ENCODE measurements at regions not wholly inside any gene's neighbourhood (a gene's known extent, or its start where the extent isn't known, plus 50 kb on each side); places are given as distances from the start of the nearest gene placed in this dataset.
"Not testable (repeated sequence)": the region's sequence is repeated elsewhere in the genome, so short reads cannot be mapped to it uniquely, and the experiment has no call there.

DNA sequence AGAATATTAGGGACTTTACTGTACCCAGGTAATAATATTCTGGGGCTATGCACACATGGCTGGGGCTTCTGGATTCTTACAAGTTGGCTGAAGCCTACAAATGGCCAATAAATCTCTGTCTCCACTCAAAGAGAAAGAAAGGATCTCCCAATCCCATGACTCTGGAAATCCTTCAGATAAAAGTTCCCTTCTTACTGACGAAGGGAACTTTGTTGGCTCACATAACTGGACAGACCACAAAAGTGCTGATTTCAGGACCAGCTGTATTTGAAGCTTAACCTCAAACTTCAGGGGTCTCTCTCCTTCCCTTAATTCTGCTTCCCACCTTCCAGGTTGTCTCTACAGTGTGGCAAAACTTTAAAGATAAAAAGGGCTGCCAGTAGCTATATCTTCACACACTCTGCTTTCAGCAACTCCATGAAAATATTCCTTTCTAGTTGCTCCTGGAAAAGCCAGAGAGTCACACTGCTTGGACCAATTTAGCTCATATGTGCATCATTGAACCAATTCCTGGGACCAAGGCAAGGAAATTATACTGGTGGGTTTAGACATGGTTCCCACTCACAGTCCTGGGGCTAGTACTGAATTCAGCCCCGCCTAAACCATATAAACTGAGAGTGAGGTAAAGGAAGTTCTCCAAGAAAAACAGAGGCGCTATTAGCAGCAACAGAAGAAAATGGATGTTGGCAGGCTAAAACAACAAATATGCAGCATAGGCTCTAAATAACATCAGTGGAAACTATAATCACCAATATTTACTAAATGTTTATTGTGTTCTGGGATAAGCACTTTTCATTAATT, 290.0 kb upstream of the GADL1 start:
- DNase-seq: peak; percentile 44

DNA sequence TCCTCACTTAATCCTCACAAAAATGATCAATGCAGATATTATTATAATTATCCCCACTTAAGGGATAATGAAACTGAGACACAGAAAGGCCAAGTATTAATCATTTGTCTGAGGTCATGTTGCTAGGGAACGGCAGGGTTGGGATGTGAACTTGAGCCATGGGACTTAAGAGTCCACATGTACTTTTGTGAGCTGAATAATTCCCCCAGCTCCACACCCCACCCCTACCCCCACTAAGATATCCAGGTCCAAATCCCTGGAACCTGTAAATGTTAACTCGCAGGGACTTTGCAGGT, 290.5 kb upstream of the GADL1 start:
- DNase-seq: peak; percentile 29

DNA sequence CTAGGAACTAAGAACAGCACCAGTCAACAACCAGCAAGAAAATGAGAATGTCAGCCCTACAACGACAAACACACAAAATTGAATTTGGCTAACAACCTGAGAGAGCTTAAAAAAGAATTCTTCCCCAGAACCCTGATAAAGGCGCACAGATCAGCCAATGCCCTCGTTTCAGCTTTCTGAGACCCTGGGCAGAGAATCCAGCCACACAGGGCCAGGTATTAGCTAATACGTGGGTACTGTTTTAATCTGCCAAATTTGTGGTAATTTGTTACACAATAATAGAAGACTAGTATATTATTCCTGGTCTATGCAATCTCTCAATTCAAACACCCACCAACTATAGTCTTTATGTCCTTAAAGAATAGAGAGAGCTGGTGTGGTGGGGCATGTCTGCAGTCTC, 291.6 kb upstream of the GADL1 start:
- no peak for DNase-seq

DNA sequence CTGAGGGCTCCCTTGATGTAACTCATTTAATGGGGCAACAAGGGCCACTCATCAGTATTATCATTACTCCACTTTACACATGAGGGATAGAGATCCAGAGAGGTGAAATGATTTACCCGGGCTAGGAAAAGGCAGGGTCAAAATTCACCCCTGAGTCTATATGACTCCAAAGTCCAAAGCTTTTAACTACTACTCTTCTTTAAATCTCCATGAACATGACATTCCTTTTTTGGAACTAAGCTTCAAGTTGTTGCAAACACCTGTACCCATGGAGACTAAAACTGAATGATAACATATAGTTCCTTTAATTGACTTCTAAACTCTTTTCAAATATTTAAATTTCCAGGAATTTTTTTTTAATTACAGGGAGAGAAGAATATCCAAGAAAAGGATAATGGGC, 292.9 kb upstream of the GADL1 start:
- no peak for DNase-seq

DNA sequence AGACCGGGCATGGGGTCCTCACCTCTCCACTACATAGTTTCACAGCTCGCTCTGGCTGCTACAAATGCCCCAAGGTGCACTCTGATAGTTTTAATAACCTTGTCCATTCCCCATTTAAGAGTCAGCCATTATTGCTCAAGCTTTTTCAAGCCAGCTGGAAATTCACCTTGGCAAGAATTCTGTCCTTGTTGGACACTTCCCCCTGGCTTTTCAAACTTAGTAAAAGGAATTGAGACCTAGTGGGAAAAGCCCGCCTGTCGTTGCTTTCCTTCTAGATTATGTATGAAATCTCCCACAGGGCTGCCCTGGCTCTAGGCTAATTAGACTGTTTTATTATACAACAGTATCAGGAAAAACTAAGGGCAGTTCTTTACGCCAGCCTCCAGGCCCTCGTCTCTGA, 293.7 kb upstream of the GADL1 start:
- DNase-seq: peak; percentile 82

DNA sequence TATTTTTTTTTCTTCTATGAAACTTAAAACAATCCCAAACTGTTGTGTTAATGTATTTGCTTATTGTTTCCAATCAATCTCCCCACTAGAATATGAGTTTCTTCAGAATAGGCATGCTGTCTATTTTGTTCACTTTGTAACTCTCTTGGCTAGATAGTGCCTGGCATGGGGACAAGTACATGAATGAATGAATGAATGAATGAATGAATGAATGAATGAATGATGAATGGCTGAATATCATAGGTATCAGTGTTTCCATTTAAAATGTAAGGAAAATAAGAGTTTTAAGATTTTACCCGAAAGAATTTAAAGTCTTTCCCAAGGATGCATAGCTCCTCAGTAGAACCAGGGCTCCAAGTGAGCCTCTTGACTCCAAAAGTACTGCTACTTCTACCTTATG, 294.9 kb upstream of the GADL1 start:
- no peak for DNase-seq

DNA sequence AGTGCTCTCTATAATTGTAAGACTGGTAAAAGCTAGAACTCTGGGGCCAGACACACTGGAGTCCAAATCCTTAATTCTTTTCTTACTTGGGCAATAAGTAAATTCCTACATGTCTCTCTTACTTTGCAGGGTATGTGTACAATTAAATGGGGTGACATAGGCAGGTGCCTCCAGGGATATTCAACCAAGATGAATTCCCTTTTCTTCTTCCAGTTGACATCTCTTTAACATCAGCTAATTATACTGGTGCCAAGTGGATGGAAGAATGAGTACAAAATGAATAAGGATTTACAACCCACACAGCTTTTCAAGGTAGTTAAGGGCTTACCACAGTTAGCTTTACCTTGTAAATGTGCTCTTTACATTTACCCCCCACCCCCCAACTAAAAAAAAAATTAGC, 295.5 kb upstream of the GADL1 start:
- no peak for DNase-seq

DNA sequence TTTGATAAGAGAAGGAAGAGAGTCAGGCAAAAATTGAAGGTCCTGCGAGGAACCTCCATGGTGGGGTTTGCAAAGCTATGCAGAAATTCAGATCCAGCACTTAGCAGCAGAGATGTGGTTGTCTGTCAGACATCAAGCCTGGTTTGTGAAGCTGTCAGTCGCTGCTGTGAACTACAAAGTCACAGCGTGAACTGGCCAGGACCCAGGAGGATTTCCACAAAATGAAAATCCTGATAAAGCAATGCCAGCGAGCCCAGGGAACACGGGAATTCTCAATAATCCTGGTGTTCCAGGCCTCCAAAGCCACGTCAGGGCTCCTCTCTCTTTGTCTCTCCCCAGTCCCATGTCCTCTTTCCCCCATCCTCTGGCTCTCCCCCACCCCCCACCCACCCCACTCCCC, 296.9 kb upstream of the GADL1 start:
- no peak for DNase-seq

DNA sequence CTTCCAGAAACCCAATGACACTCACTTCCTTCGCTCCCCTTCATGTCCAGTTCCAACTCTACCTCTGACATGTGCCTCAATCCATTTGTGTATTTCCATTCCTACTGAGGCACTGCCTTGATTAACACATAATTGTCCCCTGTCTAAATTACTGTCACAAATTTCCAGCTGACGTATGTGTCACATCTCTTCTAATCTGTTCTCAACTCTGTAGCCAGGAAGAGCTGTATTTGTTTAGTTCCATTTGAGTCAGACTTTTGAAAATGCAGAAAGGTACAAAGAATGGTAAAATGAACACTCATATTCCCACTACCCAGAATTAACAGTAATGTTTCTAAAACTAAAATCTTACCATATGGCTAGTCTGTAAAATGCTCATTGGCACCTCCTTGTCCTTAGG, 299.0 kb upstream of the GADL1 start:
- no peak for DNase-seq

DNA sequence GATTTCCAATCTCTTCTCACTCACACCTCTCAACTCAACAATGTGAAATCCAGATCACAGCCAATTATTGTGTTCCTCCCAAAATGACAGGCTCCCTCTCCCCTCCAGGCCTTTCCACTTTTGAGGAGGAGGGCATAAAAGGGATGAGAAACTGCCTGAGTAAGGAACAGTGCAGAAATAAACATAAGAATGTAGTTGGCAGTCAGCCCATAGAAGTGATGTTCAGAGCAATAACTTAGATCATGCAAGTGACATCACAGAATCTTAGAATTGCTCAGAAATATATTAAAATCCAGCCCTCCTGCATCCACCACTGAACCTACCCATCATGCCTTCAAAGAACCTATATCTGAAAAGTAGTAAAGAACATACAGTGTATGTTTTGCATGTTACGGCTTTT, 299.4 kb upstream of the GADL1 start:
- DNase-seq: no peak

DNA sequence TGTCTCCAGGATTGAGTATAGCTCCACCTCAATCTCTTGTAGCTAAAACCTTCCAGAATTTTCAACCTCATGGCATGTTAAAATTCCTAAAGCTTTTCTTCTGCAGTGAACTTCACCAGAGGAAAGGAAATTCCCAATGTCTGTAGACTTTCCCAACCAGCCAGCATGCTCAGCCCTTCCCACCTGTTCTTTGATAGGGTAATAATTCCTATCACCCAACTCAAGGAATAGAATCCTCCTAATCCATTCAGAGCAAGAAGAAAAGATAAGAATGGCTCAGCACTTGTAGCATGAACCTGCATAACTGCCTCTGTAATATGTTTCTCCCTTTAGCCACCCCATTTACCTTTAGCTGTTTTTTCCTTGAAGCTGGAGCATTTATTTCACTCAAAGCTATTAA, 301.8 kb upstream of the GADL1 start:
- DNase-seq: no peak

DNA sequence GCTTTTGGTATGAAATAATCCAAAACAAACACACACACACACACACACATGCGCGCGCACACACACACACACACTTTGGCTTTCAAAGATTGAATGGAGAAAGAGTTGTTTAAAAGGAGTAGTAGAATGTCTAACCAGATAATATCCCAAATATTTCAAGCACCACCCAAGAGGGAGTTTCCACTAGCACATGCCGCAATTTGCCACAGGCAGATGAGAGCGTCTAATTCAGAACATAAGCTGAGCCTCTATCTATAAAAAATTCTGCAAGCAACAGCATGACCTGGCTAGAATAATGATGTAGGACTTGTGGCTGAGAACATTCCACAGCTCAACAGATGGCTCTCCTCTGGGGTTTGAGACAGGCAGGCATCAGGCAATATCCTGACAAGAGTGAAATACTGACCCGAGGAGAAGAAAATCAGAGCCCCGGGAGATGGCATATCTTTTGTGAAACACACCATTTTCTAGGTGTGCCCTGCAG, 302.5 kb upstream of the GADL1 start:
- peak; percentile 57 for DNase-seq

DNA sequence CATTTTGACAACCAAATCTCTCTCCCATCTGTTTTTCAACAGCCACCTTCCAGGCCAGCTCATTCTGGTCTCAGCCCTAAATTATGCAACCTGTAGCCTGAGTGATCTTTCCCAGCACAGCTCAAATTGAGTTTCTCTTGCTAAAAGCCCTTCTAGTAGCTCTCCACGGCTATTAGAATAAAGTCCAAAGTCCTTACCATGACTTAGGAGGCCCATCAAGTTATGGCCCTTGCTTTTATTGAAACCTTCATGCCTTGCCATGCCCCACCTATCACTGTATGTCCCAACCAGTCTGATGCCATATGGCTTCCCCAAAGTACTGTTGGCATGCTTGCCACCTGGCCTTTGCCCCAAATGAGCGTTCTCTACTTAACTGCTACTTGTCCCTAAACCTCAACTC, 303.5 kb upstream of the GADL1 start:
- DNase-seq: no peak

DNA sequence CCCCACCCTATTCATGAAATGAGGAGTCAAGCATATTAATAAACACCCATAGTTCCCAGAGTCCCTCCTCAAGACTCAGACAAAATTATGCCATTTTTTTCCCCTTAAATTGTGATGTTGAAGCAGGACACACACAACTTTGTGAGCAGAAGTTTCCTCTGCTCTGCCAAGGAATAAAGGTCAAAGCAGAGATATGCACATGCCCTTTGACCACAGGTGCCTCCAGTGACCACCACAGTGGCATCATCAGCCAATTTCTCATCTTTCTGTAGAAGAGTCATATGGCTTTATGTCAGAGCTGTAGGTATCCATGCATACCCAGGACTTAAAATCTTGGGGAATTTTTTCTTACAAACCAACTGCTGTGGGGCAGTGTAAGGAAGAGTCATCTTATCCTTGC, 304.4 kb upstream of the GADL1 start:
- DNase-seq: no peak

DNA sequence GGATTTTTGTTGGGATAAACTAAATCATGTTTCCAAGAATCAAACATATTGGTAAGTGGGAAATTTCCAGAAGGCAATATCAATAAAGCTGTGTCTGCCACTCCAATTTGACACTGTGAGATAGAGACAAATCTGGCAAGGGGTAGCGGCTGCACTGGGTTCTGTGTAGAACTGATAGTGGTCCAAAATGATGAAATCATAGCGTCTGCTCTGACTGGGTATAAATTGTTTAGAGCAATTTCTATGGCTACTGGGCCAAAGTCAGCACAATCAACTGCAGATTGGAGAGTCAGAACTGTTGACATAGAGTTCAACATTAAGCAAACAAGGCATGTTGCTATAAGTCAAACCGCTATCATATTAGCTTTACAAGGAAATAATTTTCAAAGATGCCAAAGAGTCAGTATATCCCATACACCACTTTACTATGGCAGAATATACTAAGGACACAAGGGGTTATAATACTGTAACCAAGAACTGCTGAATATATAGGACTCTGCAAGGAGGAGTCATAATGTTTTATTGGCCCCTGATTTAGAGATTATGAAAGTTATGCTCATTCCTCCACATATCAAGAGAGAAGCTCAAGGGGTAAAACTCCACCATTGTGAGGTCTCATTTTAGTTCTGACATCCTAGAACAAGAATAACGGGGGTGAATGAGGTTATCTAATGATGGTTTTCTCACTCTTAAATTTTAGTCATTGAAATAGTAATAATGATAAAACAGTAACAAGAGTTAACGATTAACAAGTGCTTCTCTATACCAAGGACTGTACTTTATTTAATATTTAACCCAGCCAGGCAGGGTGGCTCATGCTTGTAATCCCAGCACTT, 309.7 kb upstream of the GADL1 start:
- DNase-seq: no peak

DNA sequence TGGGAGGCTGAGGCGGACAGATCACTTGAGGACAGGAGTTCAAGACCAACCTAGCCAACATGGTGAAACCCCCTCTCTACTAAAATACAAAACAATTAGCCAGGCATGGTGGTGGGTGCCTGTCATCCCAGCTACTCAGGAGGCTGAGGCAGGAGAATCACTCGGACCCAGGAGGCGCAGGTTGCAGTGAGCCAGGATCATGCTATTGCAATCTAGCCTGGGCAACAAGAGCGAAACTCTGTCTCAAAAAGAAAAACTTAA, 310.3 kb upstream of the GADL1 start:
- DNase-seq: not testable (repeated sequence)

DNA sequence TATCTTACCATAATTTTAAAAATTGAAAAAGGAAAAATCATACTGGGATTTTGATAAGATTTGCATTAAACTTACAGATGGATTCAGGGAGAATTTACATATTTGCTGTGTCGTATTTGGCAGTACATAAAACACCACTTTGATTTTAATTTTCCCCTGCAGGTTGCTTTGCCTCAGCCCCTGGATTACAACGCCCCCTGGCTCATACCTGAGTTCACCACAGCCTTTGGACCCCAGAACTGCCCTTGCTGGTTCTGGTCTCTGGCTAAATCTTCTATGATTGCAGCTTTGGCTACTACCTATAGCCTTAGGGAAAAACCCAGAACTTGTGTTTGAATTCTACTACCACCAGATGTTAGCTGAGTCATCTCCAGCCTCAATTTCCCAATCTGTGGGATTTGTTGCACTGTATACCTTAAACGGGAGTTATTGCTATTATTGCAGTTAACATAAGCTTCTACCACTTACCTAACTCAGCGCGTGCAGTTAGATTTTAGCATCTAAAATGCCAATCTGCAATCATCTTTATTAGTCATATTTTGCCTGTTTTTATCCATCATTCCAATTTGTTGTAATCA, 315.7 kb upstream of the GADL1 start:
- no peak for DNase-seq

DNA sequence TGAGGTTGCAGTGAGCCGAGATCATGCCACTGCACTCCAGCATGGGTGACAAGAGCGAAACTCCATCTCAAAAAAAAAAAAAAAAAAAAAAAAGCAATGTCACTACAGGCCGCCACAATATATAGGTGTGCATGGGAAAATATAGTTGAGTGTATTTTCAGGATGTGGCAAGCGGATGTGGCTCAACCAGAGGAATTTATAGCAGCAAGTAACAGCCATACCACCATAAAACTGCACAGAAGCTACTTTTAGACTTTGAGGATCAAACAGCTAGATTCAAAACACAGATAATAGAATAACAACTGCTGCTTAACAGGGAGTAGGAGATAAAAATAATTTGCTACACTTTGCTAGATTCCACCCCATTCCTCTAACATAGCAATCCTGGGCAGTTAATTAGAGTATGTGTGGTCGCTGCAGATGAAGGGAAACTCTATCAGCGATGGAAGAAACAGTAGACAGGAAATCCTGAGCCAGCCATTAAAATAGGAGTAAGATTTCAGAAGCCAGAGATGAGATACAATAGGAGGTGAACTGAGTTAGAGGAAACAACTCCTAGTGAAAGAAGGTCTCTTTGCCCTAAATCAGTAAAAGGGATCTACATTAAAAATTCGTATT, 318.7 kb upstream of the STT3B start:
- DNase-seq: no peak

DNA sequence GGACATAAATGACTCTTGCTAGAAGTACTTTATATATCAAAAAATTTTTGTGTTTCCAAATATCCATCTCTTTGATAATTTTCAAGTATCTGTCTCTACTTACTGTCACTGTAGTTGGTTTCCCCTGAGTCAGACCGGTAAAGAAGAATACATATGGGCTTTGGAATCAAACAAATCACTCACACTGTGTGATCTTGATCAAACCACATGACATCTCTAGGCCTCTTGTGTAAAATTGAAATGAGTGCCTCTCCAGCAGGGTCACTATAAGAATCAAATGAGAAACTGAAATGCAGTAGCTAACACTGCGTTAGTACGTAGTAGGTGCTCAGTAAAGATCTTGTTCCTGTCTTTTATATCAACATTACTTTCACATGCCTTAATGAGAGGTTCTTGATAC, 314.6 kb upstream of the STT3B start:
- DNase-seq: no peak

DNA sequence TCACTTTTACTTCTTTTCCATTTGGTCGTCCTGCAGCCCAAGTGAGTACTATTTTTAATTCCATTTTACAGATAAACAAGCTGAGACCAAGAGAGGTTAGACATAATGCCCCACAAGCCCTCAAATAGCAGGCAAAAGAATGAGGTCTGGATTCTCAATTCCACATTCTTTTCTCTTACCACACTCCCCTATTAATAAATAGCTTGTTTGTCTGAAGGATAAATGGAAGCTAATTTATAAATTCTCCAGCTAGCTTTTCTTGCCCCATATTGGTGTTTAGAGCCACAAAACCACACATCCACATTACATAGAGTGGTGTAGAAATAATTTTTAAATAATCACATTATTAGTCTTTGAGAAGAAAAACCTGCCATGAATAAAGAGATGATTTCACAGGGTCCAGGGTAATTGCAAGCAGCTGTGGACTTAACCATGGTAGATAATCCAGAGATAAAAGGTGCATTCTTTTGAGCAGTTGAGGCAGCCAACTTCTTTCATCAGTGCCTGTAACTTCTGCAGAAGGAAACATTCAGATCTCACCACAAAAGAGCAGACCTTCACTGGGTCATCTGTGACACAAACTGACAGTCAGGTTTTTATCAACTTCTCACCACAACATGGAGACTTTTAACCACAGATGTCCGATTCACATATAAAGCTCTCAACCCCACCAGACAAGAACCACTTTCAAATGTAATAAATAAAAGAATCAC, 313.4 kb upstream of the STT3B start:
- no peak for DNase-seq

DNA sequence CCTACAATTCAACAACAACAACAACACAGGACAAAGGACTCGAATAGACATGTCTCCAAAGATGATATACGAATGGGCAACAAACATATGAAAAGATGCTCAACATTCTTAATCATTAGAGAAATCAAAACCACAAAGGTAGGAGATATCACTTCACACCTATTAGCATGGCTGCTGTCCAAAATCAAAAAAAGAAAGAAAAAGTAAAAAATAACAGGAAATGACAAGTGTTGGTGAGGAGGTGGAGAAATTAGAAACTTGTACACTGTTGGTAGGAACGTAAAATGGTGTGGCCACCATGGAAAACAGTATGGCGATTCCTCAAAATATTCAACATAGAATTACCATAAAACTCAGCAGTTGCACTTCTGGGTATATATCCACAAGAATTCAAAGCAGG, 312.3 kb upstream of the STT3B start:
- no peak for DNase-seq

DNA sequence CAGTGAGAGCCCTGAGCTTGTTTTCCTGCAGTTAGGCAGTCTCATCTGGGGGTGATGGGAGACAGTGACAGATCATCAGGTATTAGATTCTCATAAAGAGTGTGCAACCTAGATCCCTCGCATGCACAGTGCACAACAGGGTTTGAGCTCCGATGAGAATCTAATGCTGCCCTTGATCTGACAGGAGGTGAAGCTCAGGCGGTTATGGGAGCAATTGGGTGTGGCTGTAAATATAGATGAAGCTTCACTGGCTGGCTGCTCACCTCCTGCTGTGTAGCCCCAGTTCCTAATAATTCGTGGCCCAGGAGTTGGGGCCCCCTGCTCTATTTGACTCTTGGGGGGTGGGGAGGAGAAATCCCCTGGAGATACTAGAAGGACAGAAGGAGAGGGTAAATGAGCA, 309.4 kb upstream of the STT3B start:
- no peak for DNase-seq

Data from muscle of arm (tissue), 1 donor.